ENCODE measurements at regions not wholly inside any gene's neighbourhood (a gene's known extent, or its start where the extent isn't known, plus 50 kb on each side); places are given as distances from the start of the nearest gene placed in this dataset.

DNA sequence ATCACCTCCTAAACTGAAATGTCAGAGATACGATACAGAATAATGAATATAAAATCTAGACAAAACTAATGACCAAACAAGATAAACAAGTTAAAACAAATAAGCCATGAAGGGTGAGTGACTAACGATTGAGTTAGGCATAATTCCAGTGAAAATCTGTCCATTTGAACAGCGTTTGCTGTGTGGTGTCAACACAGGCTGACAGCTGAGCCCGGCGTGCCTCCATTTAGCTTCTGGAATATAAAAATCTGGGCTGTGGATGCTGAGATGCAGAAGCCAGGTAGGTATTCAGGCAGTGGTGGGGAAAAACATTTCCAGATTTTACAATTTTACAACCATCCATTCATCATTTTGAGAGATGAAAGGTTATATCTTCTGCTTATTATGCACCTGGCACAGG, 2041.4 kb upstream of the CELF4 start:
- TF ChIP-seq POLR2A (IDR thresholded peaks at IDR 0.05) = no peak
- TF ChIP-seq, protein P1, sequence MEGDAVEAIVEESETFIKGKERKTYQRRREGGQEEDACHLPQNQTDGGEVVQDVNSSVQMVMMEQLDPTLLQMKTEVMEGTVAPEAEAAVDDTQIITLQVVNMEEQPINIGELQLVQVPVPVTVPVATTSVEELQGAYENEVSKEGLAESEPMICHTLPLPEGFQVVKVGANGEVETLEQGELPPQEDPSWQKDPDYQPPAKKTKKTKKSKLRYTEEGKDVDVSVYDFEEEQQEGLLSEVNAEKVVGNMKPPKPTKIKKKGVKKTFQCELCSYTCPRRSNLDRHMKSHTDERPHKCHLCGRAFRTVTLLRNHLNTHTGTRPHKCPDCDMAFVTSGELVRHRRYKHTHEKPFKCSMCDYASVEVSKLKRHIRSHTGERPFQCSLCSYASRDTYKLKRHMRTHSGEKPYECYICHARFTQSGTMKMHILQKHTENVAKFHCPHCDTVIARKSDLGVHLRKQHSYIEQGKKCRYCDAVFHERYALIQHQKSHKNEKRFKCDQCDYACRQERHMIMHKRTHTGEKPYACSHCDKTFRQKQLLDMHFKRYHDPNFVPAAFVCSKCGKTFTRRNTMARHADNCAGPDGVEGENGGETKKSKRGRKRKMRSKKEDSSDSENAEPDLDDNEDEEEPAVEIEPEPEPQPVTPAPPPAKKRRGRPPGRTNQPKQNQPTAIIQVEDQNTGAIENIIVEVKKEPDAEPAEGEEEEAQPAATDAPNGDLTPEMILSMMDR (IDR thresholded peaks at IDR 0.05) = no peak
